Spleen (tissue), 11 donors: ENCODE measurements at regions not wholly inside any gene's neighbourhood (a gene's known extent, or its start where the extent isn't known, plus 50 kb on each side); places are given as distances from the start of the nearest gene placed in this dataset.

ENCODE experiments used
- DNase-seq: peaks from one replicate; pipeline ENCODE4 v3.0.0-alpha.2; 2020
- H3K27ac ChIP-seq, 8 donors: fragments of 200-600 bp; sonication (generic) in 7 of 8; 1 replicate in 4 of 8; 2 replicates in 4 of 8; pipeline versions ENCODE4 v1.5.0 to v1.8.0; 2016 to 2021; ENCODE audit warnings: inconsistent platforms in 4 of 8, mild to moderate bottlenecking in 4 of 8, moderate library complexity in 1 of 8
- H3K27me3 ChIP-seq, 7 donors: fragments of 200-600 bp; sonication (generic) in 6 of 7; replicated peaks in 1 of 7; 1 replicate in 4 of 7; 2 replicates in 3 of 7; pipeline versions ENCODE4 v1.5.0 to v1.8.0; 2016 to 2021; ENCODE audit warnings: inconsistent platforms in 3 of 7, mild to moderate bottlenecking in 1 of 7
- H3K36me3 ChIP-seq, 6 donors: fragments of 200-600 bp; sonication (generic) in 5 of 6; 1 replicate in 4 of 6; 2 replicates in 2 of 6; pipeline versions ENCODE4 v1.5.0 to v1.8.0; 2016 to 2021; ENCODE audit warnings: inconsistent platforms in 2 of 6
- H3K4me1 ChIP-seq, 6 donors: fragments of 200-600 bp; sonication (generic) in 5 of 6; 1 replicate in 3 of 6; 2 replicates in 3 of 6; pipeline versions ENCODE4 v1.5.0 to v1.8.0; 2016 to 2021; ENCODE audit warnings: inconsistent platforms in 3 of 6
- H3K4me3 ChIP-seq, 8 donors: fragments of 200-600 bp; sonication (generic) in 7 of 8; 1 replicate in 4 of 8; 2 replicates in 4 of 8; pipeline versions ENCODE4 v1.5.0 to v1.8.0; 2016 to 2021; ENCODE audit warnings: inconsistent platforms in 4 of 8, mild to moderate bottlenecking in 4 of 8, moderate library complexity in 2 of 8
- H3K9me3 ChIP-seq, 8 donors: fragments of 200-600 bp; sonication (generic) in 7 of 8; 1 replicate in 4 of 8; 2 replicates in 4 of 8; pipeline versions ENCODE4 v1.5.0 to v1.8.0; 2016 to 2021; ENCODE audit warnings: inconsistent platforms in 4 of 8
- POLR2A ChIP-seq, 3 donors: fragments of 450-650 bp; IDR thresholded peaks; one replicate each; pipeline ENCODE4 v1.5.1; 2017; ENCODE audit warnings: antibody characterized with exemption in 3 of 3, mild to moderate bottlenecking in 1 of 3
- POLR2AphosphoS5 ChIP-seq, 3 donors: sonication (generic); formaldehyde crosslinking; IDR thresholded peaks; one replicate each; pipeline ENCODE4 v1.5.1; 2017; ENCODE audit warnings: antibody characterized with exemption in 3 of 3
- WGBS, 5 donors: extraction: QIAGEN DNeasy Blood & Tissue Kit in 3 of 5; methylation state at CpG; one replicate each; pipeline versions ENCODE4 v1.1.5 to v1.1.7; 2013 to 2018; 5-methylcytosine and 5-hydroxymethylcytosine counted together
- intact Hi-C: fragments of 100-400 bp; cut with DNase I; formaldehyde crosslinking; loops from one replicate; pipeline ENCODE4 v1.15.0; 2023; ENCODE audit warnings: low total_unique reads
- TF ChIP-seq, protein P1 (sequence below), 11 experiments: fragments of 200-600 bp in 7 of 11; fragments of 450-650 bp in 4 of 11; sonication (generic) in 4 of 11; IDR thresholded peaks in 8 of 11; conservative IDR thresholded peaks in 3 of 11; 1 replicate in 7 of 11; 2 replicates in 4 of 11; pipeline versions ENCODE4 v1.4.0 to v1.8.0; 2016 to 2021; ENCODE audit warnings: antibody characterized with exemption in 11 of 11, inconsistent platforms in 4 of 11, mild to moderate bottlenecking in 1 of 11
- donor health status: healthy with polysubstance abuse.
- donor health status: DM: no; HTN: no; CAD: no; lungs with moderate emphysema.
- donor health status: DM: no; HTN: no; CAD: no.
- donor health status: Bipolar disorder and iron deficiency.
- donor health status: healthy.
- donor health status: DM: no; HTN: no; CAD: no.
- donor health status: DM: yes; HTN: yes; CAD: no.

DNA sequence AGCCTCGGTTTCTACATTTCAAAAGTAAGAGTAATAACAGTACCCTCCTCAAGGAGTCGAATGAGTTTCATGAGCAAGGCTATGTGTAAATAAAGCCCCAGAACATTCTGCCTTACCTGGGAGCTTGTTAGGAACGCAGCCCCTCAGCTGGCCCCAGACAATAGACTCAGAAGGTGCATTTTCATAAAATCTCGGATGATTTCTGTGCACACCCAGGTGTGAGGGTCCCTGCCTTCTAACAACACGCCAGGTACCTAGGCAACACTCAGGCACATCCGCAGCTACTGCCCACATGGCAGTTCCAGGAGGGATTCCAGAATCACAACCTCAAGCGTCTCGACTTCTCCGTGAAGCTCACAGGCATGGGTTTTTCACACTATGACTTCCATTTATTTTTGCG, 226.5 kb upstream of the CDH4 start:
- no peak for DNase-seq
- no peaks in the 10 kb centered on the region for H3K27me3 ChIP-seq
- no peaks in the 10 kb centered on the region for H3K36me3 ChIP-seq
- no peaks in the 10 kb centered on the region for H3K4me1 ChIP-seq
- peaks cover 0 to 31% (median 14%) of the 10 kb centered on the region in 8 donors for H3K9me3 ChIP-seq
- no peak overlapping the region for H3K4me3 ChIP-seq
- H3K27ac ChIP-seq, result no peak overlapping the region
- TF ChIP-seq POLR2AphosphoS5 (IDR thresholded peaks at IDR 0.05) (no peak), POLR2A (IDR thresholded peaks at IDR 0.05) (no peak)
- TF ChIP-seq, protein P1, sequence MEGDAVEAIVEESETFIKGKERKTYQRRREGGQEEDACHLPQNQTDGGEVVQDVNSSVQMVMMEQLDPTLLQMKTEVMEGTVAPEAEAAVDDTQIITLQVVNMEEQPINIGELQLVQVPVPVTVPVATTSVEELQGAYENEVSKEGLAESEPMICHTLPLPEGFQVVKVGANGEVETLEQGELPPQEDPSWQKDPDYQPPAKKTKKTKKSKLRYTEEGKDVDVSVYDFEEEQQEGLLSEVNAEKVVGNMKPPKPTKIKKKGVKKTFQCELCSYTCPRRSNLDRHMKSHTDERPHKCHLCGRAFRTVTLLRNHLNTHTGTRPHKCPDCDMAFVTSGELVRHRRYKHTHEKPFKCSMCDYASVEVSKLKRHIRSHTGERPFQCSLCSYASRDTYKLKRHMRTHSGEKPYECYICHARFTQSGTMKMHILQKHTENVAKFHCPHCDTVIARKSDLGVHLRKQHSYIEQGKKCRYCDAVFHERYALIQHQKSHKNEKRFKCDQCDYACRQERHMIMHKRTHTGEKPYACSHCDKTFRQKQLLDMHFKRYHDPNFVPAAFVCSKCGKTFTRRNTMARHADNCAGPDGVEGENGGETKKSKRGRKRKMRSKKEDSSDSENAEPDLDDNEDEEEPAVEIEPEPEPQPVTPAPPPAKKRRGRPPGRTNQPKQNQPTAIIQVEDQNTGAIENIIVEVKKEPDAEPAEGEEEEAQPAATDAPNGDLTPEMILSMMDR (IDR thresholded peaks at IDR 0.05 in 8 of 11, conservative IDR thresholded peaks at IDR 0.05 in 3 of 11), result no peak
- intact Hi-C loops, result no loop called here
- WGBS, 5 donors, result 86 to 90% (median 87%) methylated on average over 10 of the region's 10 CpGs

DNA sequence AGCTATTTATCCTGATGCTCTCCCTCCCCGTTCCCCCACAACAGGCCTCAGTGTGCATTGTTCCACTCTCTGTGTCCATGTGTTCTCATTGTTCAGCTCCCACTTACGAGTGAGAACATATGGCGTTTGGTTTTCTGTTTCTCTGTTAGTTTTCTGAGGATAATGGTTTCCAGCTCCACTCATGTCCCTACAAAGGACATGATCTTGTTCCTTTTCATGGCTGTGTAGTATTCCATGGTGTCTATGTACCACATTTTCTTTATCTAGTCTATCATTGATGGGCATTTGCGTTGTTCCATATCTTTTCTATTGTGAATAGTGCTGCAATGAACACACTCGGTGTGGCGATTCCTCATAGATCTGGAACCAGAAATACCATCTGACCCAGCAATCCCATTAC, 225.9 kb upstream of the CDH4 start:
- 91 to 96% (median 93%) methylated on average over 6 of the region's 6 CpGs for WGBS, 5 donors
- no peaks in the 10 kb centered on the region for H3K4me1 ChIP-seq
- intact Hi-C loops, result no loop called here
- H3K27ac ChIP-seq, result no peak overlapping the region
- DNase-seq, result no peak
- peaks cover 0 to 31% (median 14%) of the 10 kb centered on the region in 8 donors for H3K9me3 ChIP-seq
- H3K4me3 ChIP-seq, result no peak overlapping the region
- no peaks in the 10 kb centered on the region for H3K36me3 ChIP-seq
- no peaks in the 10 kb centered on the region for H3K27me3 ChIP-seq
- TF ChIP-seq, protein P1 (IDR thresholded peaks at IDR 0.05 in 8 of 11, conservative IDR thresholded peaks at IDR 0.05 in 3 of 11), result no peak
- no peak for TF ChIP-seq POLR2A (IDR thresholded peaks at IDR 0.05)
- TF ChIP-seq POLR2AphosphoS5 (IDR thresholded peaks at IDR 0.05), result no peak

DNA sequence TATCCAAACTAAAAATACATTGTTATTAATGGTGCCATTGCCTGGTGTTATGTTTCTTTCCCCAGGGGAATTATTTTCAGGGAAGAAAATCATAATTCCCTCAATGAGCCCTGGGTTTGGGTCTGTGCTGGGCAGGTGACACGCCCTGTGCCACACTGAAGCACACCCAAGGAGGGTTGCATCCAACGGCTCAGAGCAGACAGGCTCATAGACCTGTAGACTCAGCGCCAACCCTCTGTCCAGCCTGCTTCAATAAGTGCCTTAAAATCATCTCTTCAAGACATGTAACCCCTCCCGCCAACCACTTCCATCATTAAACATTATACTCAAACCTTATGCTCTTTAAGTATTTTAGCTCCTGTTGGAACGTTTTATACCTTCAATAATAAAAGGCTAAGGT, 225.3 kb upstream of the CDH4 start:
- Histone ChIP-seq H3K4me3 (no peak overlapping the region), H3K27me3 (no peaks in the 10 kb centered on the region), H3K9me3 (peaks cover 0 to 31% (median 14%) of the 10 kb centered on the region in 8 donors), H3K27ac (no peak overlapping the region), H3K36me3 (no peaks in the 10 kb centered on the region), H3K4me1 (no peaks in the 10 kb centered on the region)
- 69 to 92% (median 78%) methylated on average over 5 of the region's 5 CpGs for WGBS, 5 donors
- intact Hi-C loops, result no loop called here
- no peak for TF ChIP-seq POLR2AphosphoS5 (IDR thresholded peaks at IDR 0.05)
- TF ChIP-seq, protein P1 (IDR thresholded peaks at IDR 0.05 in 8 of 11, conservative IDR thresholded peaks at IDR 0.05 in 3 of 11), result no peak
- no peak for TF ChIP-seq POLR2A (IDR thresholded peaks at IDR 0.05)
- no peak for DNase-seq

DNA sequence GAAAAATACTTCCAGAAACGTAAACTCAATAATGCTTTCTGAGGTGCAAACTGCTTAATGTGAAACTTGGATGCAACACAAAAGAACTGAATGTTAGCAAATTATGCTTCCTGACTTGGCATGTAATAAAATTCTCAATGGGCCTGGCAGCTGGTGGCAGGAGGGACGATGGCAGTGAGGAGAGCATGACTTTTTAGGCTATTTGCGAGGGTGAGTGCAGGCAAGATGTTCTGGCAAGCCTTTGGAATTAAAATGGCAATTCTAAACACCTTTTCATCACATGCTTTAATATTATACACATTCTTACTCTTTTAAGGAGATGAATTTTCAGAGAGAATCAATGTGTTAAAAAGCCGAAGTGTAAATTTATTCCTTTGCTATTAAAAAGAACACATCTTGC, 224.8 kb upstream of the CDH4 start:
- Histone ChIP-seq H3K4me1 (no peaks in the 10 kb centered on the region), H3K9me3 (peaks cover 0 to 31% (median 14%) of the 10 kb centered on the region in 8 donors), H3K27ac (no peak overlapping the region), H3K36me3 (no peaks in the 10 kb centered on the region), H3K4me3 (no peak overlapping the region), H3K27me3 (no peaks in the 10 kb centered on the region)
- WGBS, 5 donors, result 80 to 86% (median 83%) methylated on average over 4 of the region's 4 CpGs
- no peak for TF ChIP-seq POLR2AphosphoS5 (IDR thresholded peaks at IDR 0.05)
- TF ChIP-seq, protein P1 (IDR thresholded peaks at IDR 0.05 in 8 of 11, conservative IDR thresholded peaks at IDR 0.05 in 3 of 11), result no peak
- TF ChIP-seq POLR2A (IDR thresholded peaks at IDR 0.05), result no peak
- DNase-seq, result no peak
- intact Hi-C loops, result no loop called here
